IMR-90 (cell line): ENCODE measurements at regions not wholly inside any gene's neighbourhood (a gene's known extent, or its start where the extent isn't known, plus 50 kb on each side); places are given as distances from the start of the nearest gene placed in this dataset.

Source experiments
- ATAC-seq: fragments of 200-7000 bp; cut with Tn5 transposase; 2 replicates; pipeline ENCODE4 v1.9.1; 2020; ENCODE audit warnings: low read depth, mild to moderate bottlenecking, moderate library complexity
- BruUV-seq: library from RNA; stranded (reverse); fragments of 400-500 nt; replicated peaks from 2 replicates; lab custom pipeline; 2021; lab: Mats Ljungman, UMichigan
- CTCF ChIA-PET: fragments of 300-600 bp; formaldehyde crosslinking; extraction: SDS; loops from one replicate; lab custom pipeline; 2021; ENCODE audit warnings: antibody characterized with exemption; lab: Yijun Ruan, JAX
- POLR2A ChIA-PET: fragments of 300-600 bp; sonication (Branson Sonifier 250); formaldehyde crosslinking; loops from one replicate; lab custom pipeline; 2022; ENCODE audit warnings: antibody characterized with exemption; ENCODE audit not compliant: unreplicated experiment; lab: Charles Lee
- DNase-seq: peaks from one replicate; pipeline ENCODE4 v3.0.0; 2013
- H2AFZ ChIP-seq: replicated peaks from 2 replicates; pipeline ENCODE3; 2013; ENCODE audit warnings: low read length, mild to moderate bottlenecking; ENCODE audit not compliant: poor library complexity
- H2AK5ac ChIP-seq: 2 replicates; pipeline ENCODE4 v1.6.1; 2013; ENCODE audit warnings: low read depth, low read length, inconsistent platforms
- H2AK9ac ChIP-seq: replicated peaks from 2 replicates; pipeline ENCODE3; 2013; ENCODE audit warnings: mild to moderate bottlenecking, low read depth, low read length, moderate library complexity; ENCODE audit not compliant: poor library complexity
- H2BK120ac ChIP-seq: 2 replicates; pipeline ENCODE4 v1.6.1; 2013; ENCODE audit warnings: low read depth, low read length, inconsistent platforms
- H2BK15ac ChIP-seq: 3 replicates; pipeline ENCODE4 v1.6.1; 2013; ENCODE audit warnings: low read depth, low read length, inconsistent platforms
- H2BK20ac ChIP-seq: 2 replicates; pipeline ENCODE4 v1.6.1; 2013; ENCODE audit warnings: low read depth, mild to moderate bottlenecking, inconsistent platforms, low read length, moderate library complexity
- H2BK5ac ChIP-seq: 2 replicates; pipeline ENCODE4 v1.6.1; 2013; ENCODE audit warnings: mild to moderate bottlenecking, low read depth, low read length, inconsistent platforms; ENCODE audit not compliant: poor library complexity, severe bottlenecking
- H3K14ac ChIP-seq: replicated peaks from 2 replicates; pipeline ENCODE4 v1.6.1; 2013; ENCODE audit warnings: low read depth, low read length, inconsistent platforms
- H3K18ac ChIP-seq: 2 replicates; pipeline ENCODE4 v1.6.1; 2013; ENCODE audit warnings: low read depth, low read length, control low read depth
- H3K23ac ChIP-seq: 2 replicates; pipeline ENCODE4 v1.6.1; 2013; ENCODE audit warnings: low read depth, low read length, inconsistent platforms
- H3K27ac ChIP-seq: 2 replicates; pipeline ENCODE4 v1.5.1; 2013; ENCODE audit warnings: mild to moderate bottlenecking, control low read depth, low read length; ENCODE audit not compliant: insufficient read depth
- H3K27me3 ChIP-seq: 2 replicates; pipeline ENCODE4 v1.6.1; 2013; ENCODE audit warnings: low read length; ENCODE audit not compliant: control insufficient read depth, insufficient read depth
- H3K36me3 ChIP-seq: 2 replicates; pipeline ENCODE4 v1.6.1; 2013; ENCODE audit warnings: low read length, mixed read lengths; ENCODE audit not compliant: control insufficient read depth, insufficient read depth
- H3K4ac ChIP-seq: 2 replicates; pipeline ENCODE4 v1.6.1; 2013; ENCODE audit warnings: low read depth, low read length, inconsistent platforms
- H3K4me1 ChIP-seq: 2 replicates; pipeline ENCODE4 v1.6.1; 2013; ENCODE audit warnings: low read length, mixed read lengths; ENCODE audit not compliant: control insufficient read depth, insufficient read depth
- H3K4me2 ChIP-seq: 2 replicates; pipeline ENCODE4 v1.6.1; 2013; ENCODE audit warnings: low read depth, mild to moderate bottlenecking, control low read depth, low read length, moderate library complexity
- H3K4me3 ChIP-seq: 2 replicates; pipeline ENCODE4 v1.5.1; 2013; ENCODE audit warnings: low read depth, mild to moderate bottlenecking, control low read depth, low read length, moderate library complexity; ENCODE audit not compliant: insufficient read depth
- H3K56ac ChIP-seq: 2 replicates; pipeline ENCODE4 v1.6.1; 2013; ENCODE audit warnings: low read length, inconsistent platforms; ENCODE audit not compliant: insufficient read depth; ENCODE audit errors: extremely low read depth
- H3K79me1 ChIP-seq, 2 experiments: 2 replicates each; pipeline ENCODE4 v1.6.1; 2013; ENCODE audit warnings: low read length in 2 of 2, inconsistent platforms in 1 of 2, low read depth in 1 of 2
- H3K9ac ChIP-seq: 2 replicates; pipeline ENCODE4 v1.6.1; 2013; ENCODE audit warnings: low read depth, low read length, control low read depth
- H3K9me1 ChIP-seq: 2 replicates; pipeline ENCODE4 v1.6.1; 2013; ENCODE audit warnings: low read length, inconsistent platforms; ENCODE audit not compliant: insufficient read depth
- H3K9me3 ChIP-seq: 2 replicates; pipeline ENCODE4 v1.6.1; 2013; ENCODE audit warnings: low read length; ENCODE audit not compliant: control insufficient read depth, insufficient read depth
- H4K20me1 ChIP-seq: 2 replicates; pipeline ENCODE4 v1.6.1; 2013; ENCODE audit warnings: low read length, inconsistent platforms; ENCODE audit not compliant: insufficient read depth
- H4K5ac ChIP-seq: 2 replicates; pipeline ENCODE4 v1.6.1; 2013; ENCODE audit warnings: mild to moderate bottlenecking, low read depth, low read length, control low read depth
- H4K8ac ChIP-seq, 2 experiments: 2 replicates each; pipeline ENCODE4 v1.6.1; 2013; ENCODE audit warnings: low read depth in 2 of 2, low read length in 2 of 2, control low read depth in 1 of 2, inconsistent platforms in 1 of 2
- H4K91ac ChIP-seq: 2 replicates; pipeline ENCODE4 v1.6.1; 2013; ENCODE audit warnings: low read depth, low read length, inconsistent platforms; ENCODE audit not compliant: insufficient read depth
- BHLHE40 ChIP-seq: fragments of 150-350 bp; IDR thresholded peaks from 2 replicates; pipeline ENCODE4 v1.6.1; 2016; ENCODE audit warnings: mild to moderate bottlenecking, low read depth, low read length
- CEBPB ChIP-seq: IDR thresholded peaks from 2 replicates; pipeline ENCODE4 v1.6.1; 2012; ENCODE audit warnings: low read depth, low read length, improper control_type of control experiment
- CHD1 ChIP-seq: IDR thresholded peaks from 2 replicates; pipeline ENCODE4 v1.6.1; 2012; ENCODE audit warnings: low read depth, low read length, improper control_type of control experiment
- FOS ChIP-seq: fragments of 150-350 bp; IDR thresholded peaks from 2 replicates; pipeline ENCODE4 v1.6.1; 2016; ENCODE audit warnings: low read depth, low read length
- MAFK ChIP-seq: IDR thresholded peaks from 2 replicates; pipeline ENCODE4 v1.6.1; 2012; ENCODE audit warnings: low read depth, low read length, improper control_type of control experiment
- MAZ ChIP-seq: IDR thresholded peaks from 2 replicates; pipeline ENCODE4 v1.6.1; 2012; ENCODE audit warnings: low read depth, mild to moderate bottlenecking, low read length, improper control_type of control experiment, moderate library complexity, borderline replicate concordance
- MXI1 ChIP-seq: IDR thresholded peaks from 2 replicates; pipeline ENCODE4 v1.6.1; 2012; ENCODE audit warnings: low read depth, mild to moderate bottlenecking, low read length, moderate library complexity, borderline replicate concordance
- NFE2L2 ChIP-seq: fragments of 150-350 bp; IDR thresholded peaks from 2 replicates; pipeline ENCODE4 v1.6.1; 2016; ENCODE audit warnings: low read depth, mild to moderate bottlenecking, low read length
- POLR2A ChIP-seq: IDR thresholded peaks from 2 replicates; pipeline ENCODE4 v1.6.1; 2012; ENCODE audit warnings: mild to moderate bottlenecking, low read depth, low read length
- RAD21 ChIP-seq: IDR thresholded peaks from 2 replicates; pipeline ENCODE4 v1.6.1; 2012; ENCODE audit warnings: low read length, improper control_type of control experiment
- RCOR1 ChIP-seq: IDR thresholded peaks from 2 replicates; pipeline ENCODE4 v1.6.1; 2012; ENCODE audit warnings: mild to moderate bottlenecking, low read length, improper control_type of control experiment; ENCODE audit not compliant: insufficient replicate concordance
- RFX5 ChIP-seq: IDR thresholded peaks from 2 replicates; pipeline ENCODE4 v1.8.0; 2012; ENCODE audit warnings: low read depth, mild to moderate bottlenecking, low read length, moderate library complexity
- SMC3 ChIP-seq: fragments of 150-350 bp; IDR thresholded peaks from 2 replicates; pipeline ENCODE4 v1.6.1; 2016; ENCODE audit warnings: low read depth, mild to moderate bottlenecking, antibody characterized with exemption, low read length, moderate library complexity
- USF2 ChIP-seq: fragments of 150-350 bp; IDR thresholded peaks from 2 replicates; pipeline ENCODE4 v1.6.1; 2017; ENCODE audit warnings: mild to moderate bottlenecking, antibody characterized with exemption, low read length, low read depth
- WGBS, 2 experiments: methylation state at CpG; one replicate each; pipeline versions ENCODE4 v1.1.5 to v1.1.7; 2013; ENCODE audit warnings: missing lambda C conversion rate in 2 of 2; ENCODE audit not compliant: insufficient read length in 1 of 2; ENCODE audit errors: extremely low coverage in 2 of 2; 5-methylcytosine and 5-hydroxymethylcytosine counted together
- dilution Hi-C: fragments of 300-500 bp; cut with HindIII; formaldehyde crosslinking; loops from one replicate; pipeline ENCODE4 v1.14.3; 2018; ENCODE audit warnings: low sequenced_read_pairs; ENCODE audit not compliant: unreplicated experiment
- in situ Hi-C: fragments of 300-500 bp; cut with MboI; formaldehyde crosslinking; loops from 3 replicates; pipeline ENCODE4 v1.14.3; 2019; ENCODE audit warnings: low sequenced_read_pairs, inconsistent platforms, mixed read lengths
- intact Hi-C: fragments of 100-400 bp; cut with micrococcal nuclease; formaldehyde crosslinking; loops from 2 replicates; pipeline ENCODE4 v1.10.0; 2022
- TF ChIP-seq, protein P1 (sequence below): conservative IDR thresholded peaks from 2 replicates; pipeline ENCODE4 v1.5.1; 2012; ENCODE audit warnings: mild to moderate bottlenecking, low read depth, low read length, improper control_type of control experiment
- TF ChIP-seq, protein P2 (sequence below): fragments of 150-350 bp; IDR thresholded peaks from 2 replicates; pipeline ENCODE4 v1.6.1; 2016; ENCODE audit warnings: low read depth, mild to moderate bottlenecking, low read length, moderate library complexity, borderline replicate concordance

DNA sequence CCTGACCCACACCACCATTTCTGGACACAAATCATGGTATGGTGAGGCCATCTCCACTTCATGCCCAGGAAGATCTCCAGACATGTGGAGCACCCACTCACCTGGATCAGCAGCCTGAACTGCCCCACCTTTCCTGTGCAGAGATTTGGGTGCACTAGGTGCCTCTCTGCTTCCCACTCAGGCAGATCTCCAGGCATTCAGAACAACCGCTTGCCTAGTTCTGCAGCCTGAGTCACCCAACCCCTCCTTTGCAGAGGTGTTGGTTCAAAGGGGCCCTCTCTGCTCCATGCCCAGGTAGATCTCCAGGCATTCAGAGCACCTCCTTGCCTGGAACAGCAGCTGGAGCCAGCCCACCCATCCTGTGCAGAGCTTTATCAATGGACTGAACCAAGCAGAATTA is 620.8 kb downstream of the LRRIQ3 start:
- in situ Hi-C loops (no loop called here), dilution Hi-C loops (no loop called here), intact Hi-C loops (no loop called here)
- H3K27ac ChIP-seq, result no peak overlapping the region
- peaks cover 11% of the 10 kb centered on the region; the same call in 1 of the 2 replicates for H3K9me3 ChIP-seq
- no peak for DNase-seq
- H2BK120ac ChIP-seq, result no peak overlapping the region
- H2AFZ ChIP-seq, result no peak overlapping the region
- H3K4ac ChIP-seq, result no peak overlapping the region
- H3K36me3 ChIP-seq, result no peaks in the 10 kb centered on the region
- H4K5ac ChIP-seq, result no peak overlapping the region
- no peak overlapping the region for H2AK9ac ChIP-seq
- H3K56ac ChIP-seq, result no peak overlapping the region
- H3K4me3 ChIP-seq, result no peak overlapping the region
- H2BK5ac ChIP-seq, result no peak overlapping the region
- H2AK5ac ChIP-seq, result no peak overlapping the region
- POLR2A ChIA-PET, result no interaction called here
- BruUV-seq, result no TSS peak
- H3K4me1 ChIP-seq, result no peaks in the 10 kb centered on the region
- TF ChIP-seq NFE2L2, result no peak
- no peak for TF ChIP-seq RCOR1
- TF ChIP-seq MAFK, result no peak
- no peak for TF ChIP-seq SMC3
- TF ChIP-seq RAD21, result no peak
- TF ChIP-seq, protein P1, sequence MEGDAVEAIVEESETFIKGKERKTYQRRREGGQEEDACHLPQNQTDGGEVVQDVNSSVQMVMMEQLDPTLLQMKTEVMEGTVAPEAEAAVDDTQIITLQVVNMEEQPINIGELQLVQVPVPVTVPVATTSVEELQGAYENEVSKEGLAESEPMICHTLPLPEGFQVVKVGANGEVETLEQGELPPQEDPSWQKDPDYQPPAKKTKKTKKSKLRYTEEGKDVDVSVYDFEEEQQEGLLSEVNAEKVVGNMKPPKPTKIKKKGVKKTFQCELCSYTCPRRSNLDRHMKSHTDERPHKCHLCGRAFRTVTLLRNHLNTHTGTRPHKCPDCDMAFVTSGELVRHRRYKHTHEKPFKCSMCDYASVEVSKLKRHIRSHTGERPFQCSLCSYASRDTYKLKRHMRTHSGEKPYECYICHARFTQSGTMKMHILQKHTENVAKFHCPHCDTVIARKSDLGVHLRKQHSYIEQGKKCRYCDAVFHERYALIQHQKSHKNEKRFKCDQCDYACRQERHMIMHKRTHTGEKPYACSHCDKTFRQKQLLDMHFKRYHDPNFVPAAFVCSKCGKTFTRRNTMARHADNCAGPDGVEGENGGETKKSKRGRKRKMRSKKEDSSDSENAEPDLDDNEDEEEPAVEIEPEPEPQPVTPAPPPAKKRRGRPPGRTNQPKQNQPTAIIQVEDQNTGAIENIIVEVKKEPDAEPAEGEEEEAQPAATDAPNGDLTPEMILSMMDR, result no peak
- TF ChIP-seq, protein P2, sequence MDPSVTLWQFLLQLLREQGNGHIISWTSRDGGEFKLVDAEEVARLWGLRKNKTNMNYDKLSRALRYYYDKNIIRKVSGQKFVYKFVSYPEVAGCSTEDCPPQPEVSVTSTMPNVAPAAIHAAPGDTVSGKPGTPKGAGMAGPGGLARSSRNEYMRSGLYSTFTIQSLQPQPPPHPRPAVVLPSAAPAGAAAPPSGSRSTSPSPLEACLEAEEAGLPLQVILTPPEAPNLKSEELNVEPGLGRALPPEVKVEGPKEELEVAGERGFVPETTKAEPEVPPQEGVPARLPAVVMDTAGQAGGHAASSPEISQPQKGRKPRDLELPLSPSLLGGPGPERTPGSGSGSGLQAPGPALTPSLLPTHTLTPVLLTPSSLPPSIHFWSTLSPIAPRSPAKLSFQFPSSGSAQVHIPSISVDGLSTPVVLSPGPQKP, result no peak
- no peak for TF ChIP-seq POLR2A
- TF ChIP-seq MAZ, result no peak
- no peak for TF ChIP-seq CHD1
- TF ChIP-seq MXI1, result no peak
- no peak for TF ChIP-seq USF2
- no peak for TF ChIP-seq BHLHE40
- TF ChIP-seq FOS, result no peak
- no peak for TF ChIP-seq RFX5
- no peak for TF ChIP-seq CEBPB
- no peaks in the 10 kb centered on the region for H3K9me1 ChIP-seq
- no peaks in the 10 kb centered on the region for H3K27me3 ChIP-seq
- H2BK20ac ChIP-seq, result no peak overlapping the region
- no peak overlapping the region for H3K23ac ChIP-seq
- no CpG with 5 or more reads among the region's 1 CpG for WGBS, 2 experiments
- no peak overlapping the region for H4K91ac ChIP-seq
- H4K8ac ChIP-seq, result no peak overlapping the region
- no peak overlapping the region for H3K9ac ChIP-seq
- H2BK15ac ChIP-seq, result no peak overlapping the region
- no peak for ATAC-seq
- no peak overlapping the region for H3K14ac ChIP-seq
- no peak overlapping the region for H3K18ac ChIP-seq
- CTCF ChIA-PET, result interaction anchor here (0.6 kb wide), 1 partner anchor 12 kb away, joined by 3 read pairs; no protein-coding TSS in a partner anchor
- H4K20me1 ChIP-seq, result no peaks in the 10 kb centered on the region
- no peaks in the 10 kb centered on the region for H3K79me1 ChIP-seq
- H3K4me2 ChIP-seq, result no peak overlapping the region
